ENCODE measurements at regions not wholly inside any gene's neighbourhood (a gene's known extent, or its start where the extent isn't known, plus 50 kb on each side); places are given as distances from the start of the nearest gene placed in this dataset.

GRCh38 chr20:60091861-60092260, 133.6 kb downstream of the CDH26 start:
- TF ChIP-seq CTCF (IDR thresholded peaks at IDR 0.05; ENCODE audit: low read depth, low read length) = no peak
- in situ Hi-C loops (cut with HindIII; ENCODE audit: low sequenced_read_pairs) = no loop called here

GRCh38 chr20:60092729-60093128, 134.5 kb downstream of the CDH26 start:
- in situ Hi-C loops (cut with HindIII; ENCODE audit: low sequenced_read_pairs) = no loop called here
- no peak for TF ChIP-seq CTCF (IDR thresholded peaks at IDR 0.05; ENCODE audit: low read depth, low read length)
- no peak for DNase-seq (ENCODE audit: low read depth, low spot score)
- no peak overlapping the region for H3K4me3 ChIP-seq (ENCODE audit: low read depth, low read length)

More at GRCh38 chr20:60091861-60092260, 133.6 kb downstream of the CDH26 start:
- H3K4me3 ChIP-seq (ENCODE audit: low read depth, low read length) = no peak overlapping the region
- no peak for DNase-seq (ENCODE audit: low read depth, low spot score)

DNA sequence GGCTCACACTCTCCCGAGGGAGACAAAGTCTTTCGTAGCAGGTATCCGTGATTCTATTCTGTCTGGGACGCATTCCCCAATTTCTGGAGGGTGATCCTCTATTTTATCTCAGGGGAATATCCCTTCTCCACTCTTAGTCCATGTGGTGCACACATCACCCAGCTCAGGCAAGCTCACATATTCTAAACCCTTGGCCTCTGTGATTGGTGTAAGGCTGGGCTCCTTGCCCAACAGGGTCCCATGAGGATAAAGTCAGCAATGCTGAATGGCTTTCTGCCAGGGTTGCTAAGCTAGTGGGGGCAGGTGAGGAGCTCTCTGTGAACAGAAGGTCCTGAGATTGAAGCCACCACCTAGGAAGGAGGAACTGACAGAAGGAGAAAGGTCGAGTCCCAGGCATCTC, 137.2 kb downstream of the CDH26 start:
- in situ Hi-C loops (cut with HindIII; ENCODE audit: low sequenced_read_pairs) = no loop called here
- no peak for DNase-seq (ENCODE audit: low read depth, low spot score)
- TF ChIP-seq CTCF (IDR thresholded peaks at IDR 0.05; ENCODE audit: low read depth, low read length) = no peak
- H3K4me3 ChIP-seq (ENCODE audit: low read depth, low read length) = no peak overlapping the region

GRCh38 chr20:60096166-60096565, 137.9 kb downstream of the CDH26 start:
- no peak for TF ChIP-seq CTCF (IDR thresholded peaks at IDR 0.05; ENCODE audit: low read depth, low read length)
- DNase-seq (ENCODE audit: low read depth, low spot score) = no peak
- H3K4me3 ChIP-seq (ENCODE audit: low read depth, low read length) = no peak overlapping the region
- in situ Hi-C loops (cut with HindIII; ENCODE audit: low sequenced_read_pairs) = no loop called here

GRCh38 chr20:60097285-60097684, 139.1 kb downstream of the CDH26 start:
- no peak for DNase-seq (ENCODE audit: low read depth, low spot score)
- TF ChIP-seq CTCF (IDR thresholded peaks at IDR 0.05; ENCODE audit: low read depth, low read length) = no peak
- H3K4me3 ChIP-seq (ENCODE audit: low read depth, low read length) = no peak overlapping the region
- in situ Hi-C loops (cut with HindIII; ENCODE audit: low sequenced_read_pairs) = no loop called here

DNA sequence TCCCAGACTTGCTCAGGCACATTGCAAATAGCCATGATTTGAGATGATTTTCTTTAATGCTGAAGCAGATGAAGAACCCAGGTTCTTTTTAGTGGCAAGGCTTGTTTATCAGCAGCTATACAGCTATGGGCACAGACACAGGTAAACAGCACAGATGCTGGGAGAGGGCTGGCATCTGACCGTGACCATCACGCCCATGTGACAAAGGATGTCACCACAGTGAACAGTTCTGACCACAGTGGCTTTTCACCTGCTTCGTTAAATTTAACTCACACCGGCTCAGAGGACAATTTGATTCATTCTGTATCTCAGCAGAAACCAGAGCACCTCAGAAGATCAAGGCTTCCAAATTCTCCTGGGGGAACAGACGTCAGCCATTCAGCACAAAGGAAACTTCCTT, 142.6 kb downstream of the CDH26 start:
- no peak for TF ChIP-seq CTCF (IDR thresholded peaks at IDR 0.05; ENCODE audit: low read depth, low read length)
- in situ Hi-C loops (cut with HindIII; ENCODE audit: low sequenced_read_pairs) = no loop called here
- DNase-seq (ENCODE audit: low read depth, low spot score) = no peak
- H3K4me3 ChIP-seq (ENCODE audit: low read depth, low read length) = no peak overlapping the region
